ENCODE measurements at regions not wholly inside any gene's neighbourhood (a gene's known extent, or its start where the extent isn't known, plus 50 kb on each side); places are given as distances from the start of the nearest gene placed in this dataset.

- no peak for DNase-seq
Measured at GRCh38 chr3:23028294-23028693, 174.8 kb upstream of the UBE2E2 start.

- no peak for DNase-seq
Measured at GRCh38 chr3:23029001-23029400, 174.1 kb upstream of the UBE2E2 start.

GRCh38 chr3:23035927-23036640 lies 167.0 kb upstream of the UBE2E2 start:
- DNase-seq, result no peak

GRCh38 chr3:23036728-23037127 lies 166.4 kb upstream of the UBE2E2 start:
- DNase-seq, result no peak

GRCh38 chr3:23038471-23038870 lies 164.7 kb upstream of the UBE2E2 start:
- no peak for DNase-seq

GRCh38 chr3:23041918-23042696 lies 161.0 kb upstream of the UBE2E2 start:
- DNase-seq, result no peak

- no peak for DNase-seq
Measured at GRCh38 chr3:23044463-23044862, 158.7 kb upstream of the UBE2E2 start.

- DNase-seq, result no peak
Measured at GRCh38 chr3:23046536-23046935, 156.6 kb upstream of the UBE2E2 start.

GRCh38 chr3:23051240-23052140 lies 151.6 kb upstream of the UBE2E2 start:
- DNase-seq, result no peak

GRCh38 chr3:23052208-23052607 lies 150.9 kb upstream of the UBE2E2 start:
- DNase-seq, result no peak

- DNase-seq, result no peak
Measured at GRCh38 chr3:23052620-23053019, 150.5 kb upstream of the UBE2E2 start.

GRCh38 chr3:23055733-23056376 lies 147.3 kb upstream of the UBE2E2 start:
- no peak for DNase-seq

GRCh38 chr3:23062582-23062981 lies 140.5 kb upstream of the UBE2E2 start:
- DNase-seq, result no peak

GRCh38 chr3:23062982-23063381 lies 140.1 kb upstream of the UBE2E2 start:
- DNase-seq, result no peak

GRCh38 chr3:23067116-23067515 lies 136.0 kb upstream of the UBE2E2 start:
- no peak for DNase-seq

- DNase-seq, result no peak
Measured at GRCh38 chr3:23068016-23068728, 135.0 kb upstream of the UBE2E2 start.

- no peak for DNase-seq
Measured at GRCh38 chr3:23071296-23071695, 131.8 kb upstream of the UBE2E2 start.

GRCh38 chr3:23071758-23072157 lies 131.4 kb upstream of the UBE2E2 start:
- no peak for DNase-seq

- DNase-seq, result no peak
Measured at GRCh38 chr3:23072693-23073092, 130.4 kb upstream of the UBE2E2 start.

- DNase-seq, result no peak
Measured at GRCh38 chr3:23073724-23074305, 129.3 kb upstream of the UBE2E2 start.

- no peak for DNase-seq
Measured at GRCh38 chr3:23075496-23075895, 127.6 kb upstream of the UBE2E2 start.

GRCh38 chr3:23076437-23076836 lies 126.7 kb upstream of the UBE2E2 start:
- no peak for DNase-seq

All from activated gamma-delta T cell (primary cell).